GM23248 (cell line): ENCODE measurements at regions not wholly inside any gene's neighbourhood (a gene's known extent, or its start where the extent isn't known, plus 50 kb on each side); places are given as distances from the start of the nearest gene placed in this dataset.

ENCODE experiments used
- EZH2 ChIP-seq: fragments of 200-600 bp; sonication (generic); IDR thresholded peaks from 2 replicates; pipeline ENCODE4 v1.6.1; 2018; ENCODE audit warnings: antibody characterized with exemption, mild to moderate bottlenecking; ENCODE audit not compliant: insufficient read depth, poor library complexity, severe bottlenecking
- EZH2phosphoT487 ChIP-seq: fragments of 200-600 bp; sonication (generic); IDR thresholded peaks from 2 replicates; pipeline ENCODE4 v1.6.1; 2018; ENCODE audit warnings: antibody characterized with exemption, moderate library complexity, mild to moderate bottlenecking, low read depth; ENCODE audit not compliant: insufficient read depth

- no peak for TF ChIP-seq EZH2
- no peak for TF ChIP-seq EZH2phosphoT487
These were observed 528.4 kb upstream of the LMO3 start for GRCh38 chr12:17134315-17134714.
